ENCODE measurements at regions not wholly inside any gene's neighbourhood (a gene's known extent, or its start where the extent isn't known, plus 50 kb on each side); places are given as distances from the start of the nearest gene placed in this dataset.

DNA sequence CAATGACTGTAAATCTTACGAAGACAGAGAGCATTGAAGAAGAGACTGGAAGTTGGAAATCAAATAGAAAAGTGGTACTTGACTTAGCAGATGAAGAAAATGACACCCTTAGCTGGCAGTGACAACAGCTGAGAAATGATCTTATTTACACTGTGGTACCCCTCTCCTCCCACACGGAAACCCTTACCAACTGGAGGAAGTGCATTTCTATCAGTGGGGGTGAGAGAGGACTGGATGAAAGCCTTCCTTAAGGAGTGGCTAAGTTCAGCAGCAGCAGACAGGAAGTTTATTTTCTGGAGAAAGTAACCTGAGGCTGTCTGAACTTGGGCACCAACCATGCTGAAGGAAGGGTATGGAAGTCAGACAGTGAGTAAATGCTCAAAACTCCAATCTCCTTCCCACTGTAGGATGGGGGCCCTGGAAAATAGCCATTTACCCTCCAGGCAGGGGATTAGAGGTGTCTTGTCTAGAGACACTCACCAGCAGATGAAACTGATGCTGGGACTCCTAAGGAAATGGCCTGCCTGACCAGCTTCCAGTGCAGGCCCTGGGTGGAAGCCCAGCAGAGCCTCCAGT, 160.2 kb upstream of the NCK2 start:
- no peak overlapping the region for H2AFZ ChIP-seq (ENCODE audit: low read length)
- no peak overlapping the region for H2AK5ac ChIP-seq (ENCODE audit: low read depth, low read length)
- no peak overlapping the region for H4K8ac ChIP-seq (ENCODE audit: extremely low read depth, insufficient read depth, low read length)
- H3K9ac ChIP-seq (replicated peaks in 1 of 4; ENCODE audit: extremely low read depth in 1 of 4, low read depth in 3 of 4, low read length in 3 of 4), result no peak overlapping the region
- peaks cover 0 to 4% (median 1%) of the 10 kb centered on the region in 4 experiments; a peak in 4 of 7 replicates for H3K4me1 ChIP-seq (replicated peaks in 1 of 4; ENCODE audit: control insufficient read depth in 3 of 4, insufficient read depth in 4 of 4, low read length in 3 of 4)
- no peaks in the 10 kb centered on the region for H4K20me1 ChIP-seq (replicated peaks in 1 of 2; ENCODE audit: control insufficient read depth in 1 of 2, insufficient read depth in 2 of 2, low read length in 2 of 2)
- no peak overlapping the region for H4K91ac ChIP-seq (replicated peaks; ENCODE audit: insufficient read length, low read length)
- no peak overlapping the region for H3K27ac ChIP-seq (ENCODE audit: low read depth, low read length)
- H2BK120ac ChIP-seq (replicated peaks; ENCODE audit: low read depth, low read length), result no peak overlapping the region
- H3K23ac ChIP-seq (ENCODE audit: insufficient read length), result no peak overlapping the region
- no peak overlapping the region for H3K56ac ChIP-seq (replicated peaks; ENCODE audit: insufficient read length, low read depth, low read length)
- DNase-seq (ENCODE audit: low read depth in 1 of 2, low spot score in 2 of 2) (no peak), FAIRE-seq (no peak)
- H4K5ac ChIP-seq (ENCODE audit: insufficient read length, low read depth, low read length), result no peak overlapping the region
- ChIA-PET CTCF (ENCODE audit: partially characterized antibody) (no interaction called here), POLR2A (ENCODE audit: partially characterized antibody) (no interaction called here)
- H3K14ac ChIP-seq (ENCODE audit: insufficient read length), result no peak overlapping the region
- 81% methylated on average over 2 of the region's 2 CpGs; no CpG with 5 or more reads in 1 of the 2 experiments for WGBS, 2 experiments (ENCODE audit: extremely low coverage in 1 of 2, insufficient coverage in 1 of 2, insufficient read length in 1 of 2, insufficient replicate concordance in 2 of 2, low coverage in 1 of 2, low lambda C conversion rate in 2 of 2, missing lambda C conversion rate in 1 of 2)
- H2BK15ac ChIP-seq (ENCODE audit: low read length), result no peak overlapping the region
- no peaks in the 10 kb centered on the region for H3K27me3 ChIP-seq (replicated peaks in 1 of 4; ENCODE audit: control insufficient read depth in 3 of 4, extremely low read depth in 1 of 4, insufficient read depth in 3 of 4, low read length in 3 of 4)
- H3K79me1 ChIP-seq (ENCODE audit: low read depth, low read length), result no peaks in the 10 kb centered on the region
- no peak for TF ChIP-seq RFX5 (IDR thresholded peaks at IDR 0.05; ENCODE audit: borderline replicate concordance, low read depth, low read length)
- no peak for TF ChIP-seq KDM4A (IDR thresholded peaks at IDR 0.05; ENCODE audit: low read depth, low read length, severe bottlenecking)
- no peak for TF ChIP-seq TAF1 (IDR thresholded peaks at IDR 0.05; ENCODE audit: low read depth, low read length)
- no peak for TF ChIP-seq SP2 (IDR thresholded peaks at IDR 0.05; ENCODE audit: low read length)
- TF ChIP-seq, protein P1, sequence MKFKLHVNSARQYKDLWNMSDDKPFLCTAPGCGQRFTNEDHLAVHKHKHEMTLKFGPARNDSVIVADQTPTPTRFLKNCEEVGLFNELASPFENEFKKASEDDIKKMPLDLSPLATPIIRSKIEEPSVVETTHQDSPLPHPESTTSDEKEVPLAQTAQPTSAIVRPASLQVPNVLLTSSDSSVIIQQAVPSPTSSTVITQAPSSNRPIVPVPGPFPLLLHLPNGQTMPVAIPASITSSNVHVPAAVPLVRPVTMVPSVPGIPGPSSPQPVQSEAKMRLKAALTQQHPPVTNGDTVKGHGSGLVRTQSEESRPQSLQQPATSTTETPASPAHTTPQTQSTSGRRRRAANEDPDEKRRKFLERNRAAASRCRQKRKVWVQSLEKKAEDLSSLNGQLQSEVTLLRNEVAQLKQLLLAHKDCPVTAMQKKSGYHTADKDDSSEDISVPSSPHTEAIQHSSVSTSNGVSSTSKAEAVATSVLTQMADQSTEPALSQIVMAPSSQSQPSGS (IDR thresholded peaks at IDR 0.05; ENCODE audit: low read length), result no peak
- no peak for TF ChIP-seq SRF (IDR thresholded peaks at IDR 0.05; ENCODE audit: low read depth, low read length)
- TF ChIP-seq SUZ12 (IDR thresholded peaks at IDR 0.05; ENCODE audit: low read length), result no peak
- no peak for TF ChIP-seq GTF2F1 (IDR thresholded peaks at IDR 0.05; ENCODE audit: borderline replicate concordance, low read depth, low read length)
- no peak for TF ChIP-seq CHD1 (IDR thresholded peaks at IDR 0.05; ENCODE audit: low read depth, low read length)
- TF ChIP-seq ASH2L (IDR thresholded peaks at IDR 0.05; ENCODE audit: low read length), result no peak
- no peak for TF ChIP-seq SIX5 (IDR thresholded peaks at IDR 0.05; ENCODE audit: low read depth, low read length)
- TF ChIP-seq JUN (IDR thresholded peaks at IDR 0.05; ENCODE audit: low read depth, low read length), result no peak
- TF ChIP-seq SP4 (IDR thresholded peaks at IDR 0.05; ENCODE audit: low read length), result no peak
- no peak for TF ChIP-seq FOSL1 (IDR thresholded peaks at IDR 0.05; ENCODE audit: insufficient read depth, low read depth, low read length)
- no peak overlapping the region for H3K4me3 ChIP-seq (ENCODE audit: extremely low read depth in 1 of 4, insufficient read depth in 2 of 4, low read depth in 3 of 4, low read length in 4 of 4)
- no peak overlapping the region for H2BK20ac ChIP-seq (ENCODE audit: low read length)
- no peak overlapping the region for H2BK5ac ChIP-seq (ENCODE audit: low read depth, low read length)
- no peak overlapping the region for H3K4ac ChIP-seq (replicated peaks; ENCODE audit: insufficient read length, low read depth, low read length)
- 0 out of 4 replicates have a peak, but pooled peaks cover 0 to 2% of the 10 kb centered on the region in 2 experiments for H3K9me3 ChIP-seq (ENCODE audit: insufficient read depth in 2 of 2, low read depth in 1 of 2, low read length in 1 of 2)
- H3K4me2 ChIP-seq (ENCODE audit: insufficient read depth in 1 of 2, low read depth in 2 of 2, low read length in 2 of 2), result no peak overlapping the region
- H2BK12ac ChIP-seq (ENCODE audit: low read depth, low read length), result no peak overlapping the region
- H3K36me3 ChIP-seq (ENCODE audit: control insufficient read depth in 2 of 4, insufficient read depth in 4 of 4, low read length in 3 of 4), result no peaks in the 10 kb centered on the region
- no peaks in the 10 kb centered on the region for H3K79me2 ChIP-seq (ENCODE audit: control insufficient read depth in 1 of 2, insufficient read depth in 2 of 2, low read length in 2 of 2)
- H3K18ac ChIP-seq (ENCODE audit: extremely low read depth, low read length), result no peak overlapping the region
- no peaks in the 10 kb centered on the region for H3K23me2 ChIP-seq (ENCODE audit: low read depth, low read length)
